OCI-LY7 (cell line): ENCODE measurements at regions not wholly inside any gene's neighbourhood (a gene's known extent, or its start where the extent isn't known, plus 50 kb on each side); places are given as distances from the start of the nearest gene placed in this dataset.

Experiments
- BruUV-seq: library from RNA; stranded (reverse); fragments of 400-500 nt; replicated peaks from 2 replicates; lab custom pipeline; 2021; lab: Mats Ljungman, UMichigan
- CTCF ChIA-PET: fragments of 300-600 bp; sonication (Branson Sonifier 250); formaldehyde crosslinking; loops from one replicate; lab custom pipeline; 2022; ENCODE audit warnings: antibody characterized with exemption; ENCODE audit not compliant: unreplicated experiment; lab: Charles Lee
- POLR2A ChIA-PET: fragments of 300-600 bp; sonication (Branson Sonifier 250); formaldehyde crosslinking; loops from one replicate; lab custom pipeline; 2022; ENCODE audit warnings: antibody characterized with exemption; lab: Charles Lee
- DNase-seq: peaks from one replicate; pipeline ENCODE4 v3.0.0-alpha.2; 2015; ENCODE audit warnings: low spot score
- H2AFZ ChIP-seq: fragments of 200-600 bp; sonication (generic), shearing (Covaris generic); 2 replicates; pipeline ENCODE4 v1.6.1; 2014; ENCODE audit warnings: mild to moderate bottlenecking, antibody characterized with exemption, low read length, moderate library complexity
- H3K27ac ChIP-seq: fragments of 200-600 bp; sonication (generic); 2 replicates; pipeline ENCODE4 v1.5.1; 2014; ENCODE audit warnings: mixed run types, low read depth, mild to moderate bottlenecking, moderate library complexity, low read length, inconsistent platforms; ENCODE audit not compliant: poor library complexity, severe bottlenecking
- H3K36me3 ChIP-seq: fragments of 200-600 bp; sonication (generic); 2 replicates; pipeline ENCODE4 v1.6.1; 2014; ENCODE audit warnings: mild to moderate bottlenecking, antibody characterized with exemption, low read length, moderate library complexity, mixed read lengths; ENCODE audit not compliant: insufficient read depth
- H3K4me1 ChIP-seq: fragments of 200-600 bp; sonication (generic); 2 replicates; pipeline ENCODE4 v1.5.1; 2014; ENCODE audit warnings: mild to moderate bottlenecking, low read length; ENCODE audit not compliant: insufficient read depth, poor library complexity, severe bottlenecking
- H3K4me2 ChIP-seq: fragments of 200-600 bp; sonication (generic); 2 replicates; pipeline ENCODE4 v1.6.1; 2014; ENCODE audit warnings: mild to moderate bottlenecking, low read length
- H3K4me3 ChIP-seq: fragments of 200-600 bp; sonication (generic); 2 replicates; pipeline ENCODE4 v1.5.1; 2014; ENCODE audit warnings: mild to moderate bottlenecking, low read depth, low read length; ENCODE audit not compliant: poor library complexity, severe bottlenecking
- H3K79me2 ChIP-seq: fragments of 200-600 bp; sonication (generic); 2 replicates; pipeline ENCODE4 v1.6.1; 2016; ENCODE audit warnings: low read depth, mild to moderate bottlenecking, low read length, moderate library complexity, mixed read lengths; ENCODE audit not compliant: insufficient read depth
- H3K9me2 ChIP-seq: fragments of 200-600 bp; sonication (generic); 2 replicates; pipeline ENCODE4 v1.6.1; 2016; ENCODE audit warnings: mild to moderate bottlenecking, low read length, mixed read lengths; ENCODE audit not compliant: insufficient read depth
- H3K9me3 ChIP-seq: fragments of 200-600 bp; sonication (generic); 2 replicates; pipeline ENCODE4 v1.6.1; 2014; ENCODE audit warnings: mild to moderate bottlenecking, mixed run types, low read length, mixed read lengths
- H4K20me1 ChIP-seq: fragments of 200-600 bp; sonication (generic); 2 replicates; pipeline ENCODE4 v1.6.1; 2014; ENCODE audit warnings: mild to moderate bottlenecking, antibody characterized with exemption, low read length, moderate library complexity, mixed read lengths; ENCODE audit not compliant: insufficient read depth
- CTCF ChIP-seq: fragments of 200-600 bp; sonication (generic); conservative IDR thresholded peaks from 2 replicates; pipeline ENCODE4 v1.5.1; 2014; ENCODE audit warnings: mild to moderate bottlenecking, antibody characterized with exemption, low read length, moderate library complexity, mixed read lengths
- EZH2phosphoT487 ChIP-seq: fragments of 200-600 bp; sonication (generic); IDR thresholded peaks from 2 replicates; pipeline ENCODE4 v1.6.1; 2018; ENCODE audit warnings: low read depth, borderline replicate concordance, mild to moderate bottlenecking, mixed run types, antibody characterized with exemption, low read length, moderate library complexity, mixed read lengths
- intact Hi-C: fragments of 100-400 bp; cut with micrococcal nuclease; formaldehyde crosslinking; loops from one replicate; pipeline ENCODE4 v1.10.0; 2022; ENCODE audit not compliant: unreplicated experiment

DNA sequence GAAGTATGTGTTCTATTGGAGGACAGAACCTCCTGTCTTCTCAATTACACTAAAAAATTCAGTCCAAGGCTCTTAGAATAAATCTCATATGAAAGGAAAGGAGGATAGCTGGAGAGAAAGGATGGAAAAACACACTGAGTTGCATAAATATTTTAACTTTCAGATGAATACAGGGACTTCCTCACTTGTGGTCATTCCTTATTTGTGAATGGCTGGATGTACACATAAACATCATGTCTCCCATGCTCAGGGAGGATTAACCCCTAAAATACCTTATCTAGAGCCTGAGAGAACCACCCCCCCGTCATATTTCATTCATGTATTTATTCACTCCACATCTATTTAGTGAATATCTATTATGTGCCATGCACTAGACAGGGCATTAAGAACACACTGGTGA lies 217.6 kb upstream of the CITED2 start:
- H3K36me3 ChIP-seq = no peaks in the 10 kb centered on the region
- ChIA-PET CTCF (no interaction called here), POLR2A (no interaction called here)
- H2AFZ ChIP-seq = no peak overlapping the region
- no peaks in the 10 kb centered on the region for H3K9me2 ChIP-seq
- no peak overlapping the region for H3K4me3 ChIP-seq
- no TSS peak for BruUV-seq
- TF ChIP-seq EZH2phosphoT487 (no peak), CTCF (no peak)
- no peak overlapping the region for H3K27ac ChIP-seq
- DNase-seq = no peak
- no peak overlapping the region for H3K4me2 ChIP-seq
- no peaks in the 10 kb centered on the region for H4K20me1 ChIP-seq
- H3K79me2 ChIP-seq = no peaks in the 10 kb centered on the region
- no peaks in the 10 kb centered on the region for H3K4me1 ChIP-seq
- no peaks in the 10 kb centered on the region for H3K9me3 ChIP-seq
- intact Hi-C loops = no loop called here

DNA sequence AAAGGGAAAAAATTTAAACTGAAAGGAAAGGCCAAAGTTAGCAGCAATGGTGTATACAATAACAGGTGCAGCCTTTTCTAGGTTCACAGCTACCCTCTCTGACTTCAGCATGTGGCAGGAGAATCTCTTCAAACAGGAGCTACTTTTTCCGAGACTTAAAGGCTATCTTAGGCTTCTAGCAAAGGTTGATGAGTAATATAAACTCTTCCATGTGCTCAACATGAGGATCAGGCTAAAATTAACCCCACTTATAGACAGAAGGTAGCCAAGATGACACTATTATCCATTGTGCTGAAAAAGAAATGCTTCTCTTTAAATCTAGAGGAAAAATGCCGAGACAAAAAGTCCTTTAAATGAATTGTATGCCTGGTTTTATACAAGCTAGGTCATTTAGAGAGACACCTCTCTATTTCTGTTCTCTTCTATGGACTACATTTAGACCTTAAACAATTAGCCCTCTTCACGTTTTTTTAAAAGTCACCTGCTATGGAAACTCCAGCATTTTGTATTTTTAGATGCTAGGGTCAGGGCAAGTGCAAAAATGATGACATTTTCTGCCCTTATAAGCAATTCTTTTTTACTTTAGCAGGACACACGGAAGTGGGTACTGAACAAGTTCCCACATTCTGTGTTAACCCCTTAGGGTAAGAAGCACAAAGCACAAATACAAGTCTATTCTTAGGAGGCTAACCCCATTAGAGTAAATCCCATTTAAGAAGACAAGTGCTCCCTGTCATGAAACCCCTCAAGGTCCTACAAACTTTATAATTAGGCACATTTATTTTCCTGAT lies 216.8 kb upstream of the CITED2 start:
- POLR2A ChIA-PET = interaction anchor here (0.6 kb wide), 1 partner anchor 56 kb away, joined by 3 read pairs; no protein-coding TSS in a partner anchor
- CTCF ChIA-PET = no interaction called here
- no peak overlapping the region for H3K27ac ChIP-seq
- no peaks in the 10 kb centered on the region for H4K20me1 ChIP-seq
- intact Hi-C loops = no loop called here
- no peaks in the 10 kb centered on the region for H3K79me2 ChIP-seq
- H3K4me2 ChIP-seq = no peak overlapping the region
- no peak for TF ChIP-seq EZH2phosphoT487
- no peak for TF ChIP-seq CTCF
- DNase-seq = no peak
- BruUV-seq = no TSS peak
- H3K36me3 ChIP-seq = no peaks in the 10 kb centered on the region
- H2AFZ ChIP-seq = no peak overlapping the region
- no peaks in the 10 kb centered on the region for H3K9me3 ChIP-seq
- H3K9me2 ChIP-seq = no peaks in the 10 kb centered on the region
- no peaks in the 10 kb centered on the region for H3K4me1 ChIP-seq
- no peak overlapping the region for H3K4me3 ChIP-seq

DNA sequence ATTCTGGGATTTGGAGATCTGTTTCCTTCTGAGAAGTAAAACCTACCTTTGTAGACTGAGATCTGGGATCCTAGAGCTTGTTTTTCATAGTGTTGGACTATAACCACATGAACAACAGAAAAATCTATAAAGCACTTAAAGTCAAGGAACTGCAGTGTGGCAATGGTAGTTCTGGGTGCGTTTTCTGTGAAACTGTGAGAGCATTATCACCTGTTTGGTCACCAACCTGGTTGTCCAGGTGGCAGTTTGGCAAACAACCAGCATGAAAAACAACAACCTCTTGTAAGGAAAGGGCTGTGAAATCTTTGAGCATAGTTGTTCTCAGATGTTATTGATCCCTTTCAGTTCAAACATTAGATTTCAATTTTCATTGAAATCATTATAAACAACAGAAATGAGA lies 215.8 kb upstream of the CITED2 start:
- intact Hi-C loops = no loop called here
- POLR2A ChIA-PET = interaction anchor here (0.6 to 1.9 kb wide), 3 partner anchors 8 to 218 kb away, joined by 3 to 4 read pairs (median 3); no protein-coding TSS in a partner anchor
- H3K4me1 ChIP-seq = no peaks in the 10 kb centered on the region
- H3K36me3 ChIP-seq = no peaks in the 10 kb centered on the region
- H3K9me3 ChIP-seq = no peaks in the 10 kb centered on the region
- no peaks in the 10 kb centered on the region for H4K20me1 ChIP-seq
- H3K4me3 ChIP-seq = no peak overlapping the region
- no peak overlapping the region for H3K4me2 ChIP-seq
- CTCF ChIA-PET = no interaction called here
- no peak for DNase-seq
- no peak for TF ChIP-seq EZH2phosphoT487
- no peak for TF ChIP-seq CTCF
- H2AFZ ChIP-seq = no peak overlapping the region
- H3K9me2 ChIP-seq = no peaks in the 10 kb centered on the region
- no peak overlapping the region for H3K27ac ChIP-seq
- no peaks in the 10 kb centered on the region for H3K79me2 ChIP-seq
- no TSS peak for BruUV-seq
